ENCODE measurements at regions not wholly inside any gene's neighbourhood (a gene's known extent, or its start where the extent isn't known, plus 50 kb on each side); places are given as distances from the start of the nearest gene placed in this dataset.

- no peaks in the 10 kb centered on the region for H3K27me3 ChIP-seq (replicated peaks in 1 of 2; ENCODE audit: control insufficient read depth in 2 of 2, insufficient read depth in 2 of 2, low read length in 1 of 2)
- H3K27ac ChIP-seq (ENCODE audit: control insufficient read depth, insufficient read depth), result no peak overlapping the region
- no peaks in the 10 kb centered on the region for H3K4me1 ChIP-seq (ENCODE audit: control insufficient read depth, insufficient read depth, low read length)
- FAIRE-seq, result no peak
- TF ChIP-seq MLLT1 (IDR thresholded peaks at IDR 0.05), result no peak
- no peak for TF ChIP-seq IRF4 (IDR thresholded peaks at IDR 0.05; ENCODE audit: low read depth, low read length)
- no peaks in the 10 kb centered on the region for H3K79me2 ChIP-seq (ENCODE audit: control insufficient read depth, insufficient read depth, low read length)
- H3K4me2 ChIP-seq (ENCODE audit: control insufficient read depth, insufficient read depth), result no peak overlapping the region
- DNase-seq (ENCODE audit: low read depth, low spot score), result no peak
- H2AFZ ChIP-seq (ENCODE audit: control insufficient read depth, low read depth, low read length), result no peak overlapping the region
- H3K36me3 ChIP-seq (ENCODE audit: control insufficient read depth in 2 of 2, insufficient read depth in 2 of 2, low read length in 1 of 2), result no peaks in the 10 kb centered on the region
- SMC1A ChIA-PET (ENCODE audit: uncharacterized antibody, unreplicated experiment), result interaction anchor here (0.6 to 0.9 kb wide), 2 partner anchors 47 to 206 kb away, joined by 3 read pairs; no protein-coding TSS in a partner anchor
- RAD21 ChIA-PET (ENCODE audit: unreplicated experiment), result interaction anchor here (0.5 to 1.0 kb wide), 2 partner anchors 57 to 498 kb away, joined by 3 read pairs; no protein-coding TSS in a partner anchor
- ATAC-seq, result no peak
- CTCF ChIA-PET, result no interaction called here
- BruUV-seq (replicated peaks), result no TSS peak
- peaks cover 3% of the 10 kb centered on the region; the same call in 2 of the 3 replicates for H3K9me3 ChIP-seq (replicated peaks; ENCODE audit: control insufficient read depth, insufficient read depth, low read length)
- in situ Hi-C loops (cut with MboI), result no loop called here
- WGBS (ENCODE audit: insufficient coverage, insufficient replicate concordance, low lambda C conversion rate, missing lambda C conversion rate), result 36% methylated on average over 4 of the region's 4 CpGs
- H4K20me1 ChIP-seq (ENCODE audit: control insufficient read depth, insufficient read depth), result no peaks in the 10 kb centered on the region
- POLR2A ChIA-PET, result no interaction called here
- H3K4me3 ChIP-seq, result no peak overlapping the region
- intact Hi-C loops (cut with micrococcal nuclease; ENCODE audit: unreplicated experiment), result loop anchor here (10.0 kb wide), 1 partner anchor 480 kb away; no protein-coding TSS in a partner anchor
- no peak overlapping the region for H3K9ac ChIP-seq (ENCODE audit: control insufficient read depth, insufficient read depth, low read length)
Measured at GRCh38 chr15:58274885-58275284, 136.7 kb downstream of the AQP9 start.

DNA sequence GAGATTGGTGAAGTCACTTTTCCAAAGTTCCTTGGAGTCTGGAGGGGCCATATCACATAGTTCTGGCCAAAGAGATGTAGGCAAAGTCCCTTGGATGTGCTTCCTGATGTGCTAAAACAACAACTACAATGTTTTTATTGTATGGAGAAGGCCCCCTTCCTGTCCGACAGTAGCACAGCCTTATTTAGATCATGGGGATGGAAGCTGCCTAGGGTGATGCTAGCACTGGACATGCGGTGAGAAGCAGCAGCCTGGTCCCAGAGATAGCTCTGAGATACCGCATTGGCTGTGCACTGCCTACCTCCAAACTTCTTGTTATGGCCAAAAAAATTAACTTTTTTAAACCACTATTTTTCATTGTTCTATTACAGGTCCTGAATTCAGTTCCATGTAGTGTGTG is 137.6 kb downstream of the AQP9 start:
- ChIA-PET POLR2A (no interaction called here), RAD21 (ENCODE audit: unreplicated experiment) (interaction anchor here (0.7 kb wide), 1 partner anchor 242 kb away, joined by 3 read pairs; no protein-coding TSS in a partner anchor), CTCF (no interaction called here), SMC1A (ENCODE audit: uncharacterized antibody, unreplicated experiment) (no interaction called here)
- no peaks in the 10 kb centered on the region for H4K20me1 ChIP-seq (ENCODE audit: control insufficient read depth, insufficient read depth)
- no peak for FAIRE-seq
- DNase-seq (ENCODE audit: low read depth, low spot score), result no peak
- intact Hi-C loops (cut with micrococcal nuclease; ENCODE audit: unreplicated experiment), result loop anchor here (10.0 kb wide), 1 partner anchor 479 kb away; no protein-coding TSS in a partner anchor
- no peak overlapping the region for H3K27ac ChIP-seq (ENCODE audit: control insufficient read depth, insufficient read depth)
- no peak overlapping the region for H2AFZ ChIP-seq (ENCODE audit: control insufficient read depth, low read depth, low read length)
- H3K27me3 ChIP-seq (replicated peaks in 1 of 2; ENCODE audit: control insufficient read depth in 2 of 2, insufficient read depth in 2 of 2, low read length in 1 of 2), result no peaks in the 10 kb centered on the region
- no peak overlapping the region for H3K9ac ChIP-seq (ENCODE audit: control insufficient read depth, insufficient read depth, low read length)
- H3K4me2 ChIP-seq (ENCODE audit: control insufficient read depth, insufficient read depth), result no peak overlapping the region
- BruUV-seq (replicated peaks), result no TSS peak
- no peaks in the 10 kb centered on the region for H3K36me3 ChIP-seq (ENCODE audit: control insufficient read depth in 2 of 2, insufficient read depth in 2 of 2, low read length in 1 of 2)
- in situ Hi-C loops (cut with MboI), result no loop called here
- no peaks in the 10 kb centered on the region for H3K4me1 ChIP-seq (ENCODE audit: control insufficient read depth, insufficient read depth, low read length)
- no peaks in the 10 kb centered on the region for H3K79me2 ChIP-seq (ENCODE audit: control insufficient read depth, insufficient read depth, low read length)
- no peak overlapping the region for H3K4me3 ChIP-seq
- H3K9me3 ChIP-seq (replicated peaks; ENCODE audit: control insufficient read depth, insufficient read depth, low read length), result peaks cover 3% of the 10 kb centered on the region; the same call in 2 of the 3 replicates
- WGBS (ENCODE audit: insufficient coverage, insufficient replicate concordance, low lambda C conversion rate, missing lambda C conversion rate), result 91% methylated on average over 3 of the region's 3 CpGs
- ATAC-seq, result no peak
- TF ChIP-seq ZZZ3 (IDR thresholded peaks at IDR 0.05; ENCODE audit: control insufficient read depth, insufficient read length, low read depth) (no peak), NBN (IDR thresholded peaks at IDR 0.05) (no peak), BMI1 (IDR thresholded peaks at IDR 0.05; ENCODE audit: borderline replicate concordance) (no peak), YY1 (IDR thresholded peaks at IDR 0.05; ENCODE audit: low read depth, low read length) (no peak), BCL3 (IDR thresholded peaks at IDR 0.05; ENCODE audit: borderline replicate concordance, insufficient read depth, low read depth, low read length, poor library complexity, severe bottlenecking) (no peak), KAT2A (conservative IDR thresholded peaks at IDR 0.05; ENCODE audit: control insufficient read depth, low read depth, low read length) (no peak)
- TF ChIP-seq, protein P1, sequence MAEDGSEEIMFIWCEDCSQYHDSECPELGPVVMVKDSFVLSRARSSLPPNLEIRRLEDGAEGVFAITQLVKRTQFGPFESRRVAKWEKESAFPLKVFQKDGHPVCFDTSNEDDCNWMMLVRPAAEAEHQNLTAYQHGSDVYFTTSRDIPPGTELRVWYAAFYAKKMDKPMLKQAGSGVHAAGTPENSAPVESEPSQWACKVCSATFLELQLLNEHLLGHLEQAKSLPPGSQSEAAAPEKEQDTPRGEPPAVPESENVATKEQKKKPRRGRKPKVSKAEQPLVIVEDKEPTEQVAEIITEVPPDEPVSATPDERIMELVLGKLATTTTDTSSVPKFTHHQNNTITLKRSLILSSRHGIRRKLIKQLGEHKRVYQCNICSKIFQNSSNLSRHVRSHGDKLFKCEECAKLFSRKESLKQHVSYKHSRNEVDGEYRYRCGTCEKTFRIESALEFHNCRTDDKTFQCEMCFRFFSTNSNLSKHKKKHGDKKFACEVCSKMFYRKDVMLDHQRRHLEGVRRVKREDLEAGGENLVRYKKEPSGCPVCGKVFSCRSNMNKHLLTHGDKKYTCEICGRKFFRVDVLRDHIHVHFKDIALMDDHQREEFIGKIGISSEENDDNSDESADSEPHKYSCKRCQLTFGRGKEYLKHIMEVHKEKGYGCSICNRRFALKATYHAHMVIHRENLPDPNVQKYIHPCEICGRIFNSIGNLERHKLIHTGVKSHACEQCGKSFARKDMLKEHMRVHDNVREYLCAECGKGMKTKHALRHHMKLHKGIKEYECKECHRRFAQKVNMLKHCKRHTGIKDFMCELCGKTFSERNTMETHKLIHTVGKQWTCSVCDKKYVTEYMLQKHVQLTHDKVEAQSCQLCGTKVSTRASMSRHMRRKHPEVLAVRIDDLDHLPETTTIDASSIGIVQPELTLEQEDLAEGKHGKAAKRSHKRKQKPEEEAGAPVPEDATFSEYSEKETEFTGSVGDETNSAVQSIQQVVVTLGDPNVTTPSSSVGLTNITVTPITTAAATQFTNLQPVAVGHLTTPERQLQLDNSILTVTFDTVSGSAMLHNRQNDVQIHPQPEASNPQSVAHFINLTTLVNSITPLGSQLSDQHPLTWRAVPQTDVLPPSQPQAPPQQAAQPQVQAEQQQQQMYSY (CRISPR knock-in tag; IDR thresholded peaks at IDR 0.05), result no peak
